Neural progenitor cell (in vitro differentiated cells): ENCODE measurements at regions not wholly inside any gene's neighbourhood (a gene's known extent, or its start where the extent isn't known, plus 50 kb on each side); places are given as distances from the start of the nearest gene placed in this dataset.

Source experiments
- CTCF ChIP-seq: fragments of 200-600 bp; sonication (generic); IDR thresholded peaks from 2 replicates; pipeline ENCODE4 v1.5.1; 2017; ENCODE audit warnings: antibody characterized with exemption, mild to moderate bottlenecking
- EZH2 ChIP-seq: fragments of 200-600 bp; sonication (generic); IDR thresholded peaks from 2 replicates; pipeline ENCODE4 v1.6.1; 2017; ENCODE audit warnings: antibody characterized with exemption, mild to moderate bottlenecking, moderate library complexity

- no peak for TF ChIP-seq CTCF
- no peak for TF ChIP-seq EZH2
Observed at GRCh38 chr10:33532901-33533300, 198.4 kb upstream of the NRP1 start.
